OCI-LY7 (cell line): ENCODE measurements at regions not wholly inside any gene's neighbourhood (a gene's known extent, or its start where the extent isn't known, plus 50 kb on each side); places are given as distances from the start of the nearest gene placed in this dataset.

Experiments
- EZH2phosphoT487 ChIP-seq: fragments of 200-600 bp; sonication (generic); IDR thresholded peaks from 2 replicates; pipeline ENCODE4 v1.6.1; 2018; ENCODE audit warnings: low read depth, borderline replicate concordance, mild to moderate bottlenecking, mixed run types, antibody characterized with exemption, low read length, moderate library complexity, mixed read lengths
- TF ChIP-seq, protein P1 (sequence below): fragments of 200-600 bp; sonication (generic); conservative IDR thresholded peaks from 2 replicates; pipeline ENCODE4 v1.5.1; 2014; ENCODE audit warnings: mild to moderate bottlenecking, antibody characterized with exemption, low read length, moderate library complexity, mixed read lengths

DNA sequence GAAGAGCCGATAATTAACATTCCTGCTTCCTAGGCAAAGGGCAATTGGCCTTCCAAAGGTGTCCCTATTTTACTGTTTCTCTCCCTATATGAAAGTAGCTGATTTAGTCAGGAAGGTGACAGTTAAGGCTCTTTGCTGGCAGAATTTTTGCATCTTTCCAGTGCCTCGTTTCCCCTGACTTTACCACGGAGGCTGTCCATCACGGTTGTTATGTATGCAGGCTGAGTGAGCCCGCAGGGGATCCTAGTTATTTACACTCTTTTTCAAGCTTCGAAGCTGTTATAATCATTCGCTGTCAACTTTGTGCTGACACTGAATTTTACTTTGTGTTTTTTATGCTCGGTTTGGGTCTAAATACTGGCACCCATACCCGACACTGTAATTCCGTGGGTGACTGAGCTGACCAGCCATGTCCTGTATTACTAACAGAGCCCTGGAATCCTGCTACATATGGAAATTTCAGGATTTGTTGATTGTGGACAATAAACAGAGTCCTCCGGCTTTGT is 713.8 kb upstream of the FANCL start:
- TF ChIP-seq, protein P1, sequence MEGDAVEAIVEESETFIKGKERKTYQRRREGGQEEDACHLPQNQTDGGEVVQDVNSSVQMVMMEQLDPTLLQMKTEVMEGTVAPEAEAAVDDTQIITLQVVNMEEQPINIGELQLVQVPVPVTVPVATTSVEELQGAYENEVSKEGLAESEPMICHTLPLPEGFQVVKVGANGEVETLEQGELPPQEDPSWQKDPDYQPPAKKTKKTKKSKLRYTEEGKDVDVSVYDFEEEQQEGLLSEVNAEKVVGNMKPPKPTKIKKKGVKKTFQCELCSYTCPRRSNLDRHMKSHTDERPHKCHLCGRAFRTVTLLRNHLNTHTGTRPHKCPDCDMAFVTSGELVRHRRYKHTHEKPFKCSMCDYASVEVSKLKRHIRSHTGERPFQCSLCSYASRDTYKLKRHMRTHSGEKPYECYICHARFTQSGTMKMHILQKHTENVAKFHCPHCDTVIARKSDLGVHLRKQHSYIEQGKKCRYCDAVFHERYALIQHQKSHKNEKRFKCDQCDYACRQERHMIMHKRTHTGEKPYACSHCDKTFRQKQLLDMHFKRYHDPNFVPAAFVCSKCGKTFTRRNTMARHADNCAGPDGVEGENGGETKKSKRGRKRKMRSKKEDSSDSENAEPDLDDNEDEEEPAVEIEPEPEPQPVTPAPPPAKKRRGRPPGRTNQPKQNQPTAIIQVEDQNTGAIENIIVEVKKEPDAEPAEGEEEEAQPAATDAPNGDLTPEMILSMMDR, result no peak
- no peak for TF ChIP-seq EZH2phosphoT487
